ENCODE measurements at regions not wholly inside any gene's neighbourhood (a gene's known extent, or its start where the extent isn't known, plus 50 kb on each side); places are given as distances from the start of the nearest gene placed in this dataset.

DNA sequence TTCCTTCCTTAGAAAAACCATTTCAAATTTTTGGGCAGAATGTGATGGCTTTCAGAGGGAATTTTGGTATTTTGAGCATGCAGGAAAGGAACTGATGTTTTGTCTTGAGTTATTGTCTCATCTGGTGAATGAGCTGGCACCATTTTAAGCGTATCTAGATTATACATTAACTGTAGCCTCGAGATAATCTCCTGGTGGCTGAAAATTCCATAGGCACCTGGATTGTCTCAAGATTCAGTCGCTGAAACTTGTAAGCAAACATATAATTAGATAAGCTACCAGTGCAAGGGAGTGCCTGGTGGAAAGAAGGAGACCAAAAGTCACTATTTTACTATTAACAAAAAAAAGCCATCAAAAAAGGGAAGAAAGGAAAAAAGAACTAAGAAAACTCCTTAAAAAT is 687.8 kb upstream of the DDX18 start:
- TF ChIP-seq, protein P1, sequence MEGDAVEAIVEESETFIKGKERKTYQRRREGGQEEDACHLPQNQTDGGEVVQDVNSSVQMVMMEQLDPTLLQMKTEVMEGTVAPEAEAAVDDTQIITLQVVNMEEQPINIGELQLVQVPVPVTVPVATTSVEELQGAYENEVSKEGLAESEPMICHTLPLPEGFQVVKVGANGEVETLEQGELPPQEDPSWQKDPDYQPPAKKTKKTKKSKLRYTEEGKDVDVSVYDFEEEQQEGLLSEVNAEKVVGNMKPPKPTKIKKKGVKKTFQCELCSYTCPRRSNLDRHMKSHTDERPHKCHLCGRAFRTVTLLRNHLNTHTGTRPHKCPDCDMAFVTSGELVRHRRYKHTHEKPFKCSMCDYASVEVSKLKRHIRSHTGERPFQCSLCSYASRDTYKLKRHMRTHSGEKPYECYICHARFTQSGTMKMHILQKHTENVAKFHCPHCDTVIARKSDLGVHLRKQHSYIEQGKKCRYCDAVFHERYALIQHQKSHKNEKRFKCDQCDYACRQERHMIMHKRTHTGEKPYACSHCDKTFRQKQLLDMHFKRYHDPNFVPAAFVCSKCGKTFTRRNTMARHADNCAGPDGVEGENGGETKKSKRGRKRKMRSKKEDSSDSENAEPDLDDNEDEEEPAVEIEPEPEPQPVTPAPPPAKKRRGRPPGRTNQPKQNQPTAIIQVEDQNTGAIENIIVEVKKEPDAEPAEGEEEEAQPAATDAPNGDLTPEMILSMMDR (IDR thresholded peaks at IDR 0.05): no peak
- TF ChIP-seq EP300 (IDR thresholded peaks at IDR 0.05) (no peak), POLR2A (IDR thresholded peaks at IDR 0.05) (no peak)

Measured in suprapubic skin (tissue), 3 donors.